SK-N-MC (cell line): ENCODE measurements at regions not wholly inside any gene's neighbourhood (a gene's known extent, or its start where the extent isn't known, plus 50 kb on each side); places are given as distances from the start of the nearest gene placed in this dataset.

ENCODE experiments used
- EZH2 ChIP-seq: fragments of 200-600 bp; sonication (generic); IDR thresholded peaks from one replicate; pipeline ENCODE4 v1.6.1; 2017; ENCODE audit warnings: antibody characterized with exemption
- FOXP2 ChIP-seq: optimal IDR thresholded peaks from 2 replicates; pipeline ENCODE3; 2011; ENCODE audit warnings: mild to moderate bottlenecking, moderate library complexity; ENCODE audit not compliant: insufficient read depth; ENCODE audit errors: extremely low read length, control extremely low read depth
- POLR2AphosphoS5 ChIP-seq: IDR thresholded peaks from 2 replicates; pipeline ENCODE4 v1.6.1; 2012; ENCODE audit warnings: mild to moderate bottlenecking, low read depth, low read length, borderline replicate concordance

DNA sequence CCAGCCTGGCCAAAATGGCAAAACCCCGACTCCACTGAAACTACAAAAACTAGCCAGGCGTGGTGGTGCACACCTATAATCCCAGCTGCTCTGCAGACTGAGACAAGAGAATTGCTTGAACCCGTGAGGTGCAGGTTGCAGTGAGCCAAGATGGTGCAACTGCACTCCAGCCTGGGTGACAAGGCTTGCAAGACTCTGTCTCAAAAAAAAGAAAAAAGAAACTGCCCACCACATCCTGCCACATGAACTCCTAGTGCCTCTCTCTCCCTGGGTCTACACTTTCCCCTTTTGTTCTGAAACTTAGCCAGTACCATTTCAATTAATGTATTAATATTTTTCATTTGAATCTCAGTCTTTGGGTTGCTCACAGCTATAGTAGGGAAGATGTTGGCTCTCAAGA, 192.2 kb upstream of the MME start:
- TF ChIP-seq POLR2AphosphoS5: no peak
- TF ChIP-seq EZH2: no peak
- TF ChIP-seq FOXP2: no peak
